Panc1 (cell line): ENCODE measurements at regions not wholly inside any gene's neighbourhood (a gene's known extent, or its start where the extent isn't known, plus 50 kb on each side); places are given as distances from the start of the nearest gene placed in this dataset.
"Not testable (repeated sequence)": the region's sequence is repeated elsewhere in the genome, so short reads cannot be mapped to it uniquely, and the experiment has no call there.

Experiments
- CTCF ChIP-seq: fragments of 450-650 bp; IDR thresholded peaks from 2 replicates; pipeline ENCODE4 v1.5.1; 2017; ENCODE audit warnings: mild to moderate bottlenecking
- POLR2AphosphoS5 ChIP-seq: IDR thresholded peaks from 2 replicates; pipeline ENCODE4 v1.6.1; 2012; ENCODE audit warnings: mild to moderate bottlenecking, low read depth, low read length, moderate library complexity
- REST ChIP-seq, 2 experiments: IDR thresholded peaks; 2 replicates each; pipeline ENCODE4 v1.6.1; 2011 to 2012; ENCODE audit warnings: low read depth in 2 of 2, control low read depth in 1 of 2, low read length in 1 of 2, mild to moderate bottlenecking in 1 of 2, moderate library complexity in 1 of 2; ENCODE audit not compliant: insufficient read depth in 1 of 2
- SIN3A ChIP-seq: IDR thresholded peaks from 2 replicates; pipeline ENCODE4 v1.6.1; 2012; ENCODE audit warnings: low read depth, mild to moderate bottlenecking, low read length, moderate library complexity, borderline replicate concordance; ENCODE audit not compliant: insufficient read depth
- TCF7L2 ChIP-seq: IDR thresholded peaks from 2 replicates; pipeline ENCODE4 v1.6.1; 2011; ENCODE audit warnings: mild to moderate bottlenecking, low read depth, low read length, inconsistent platforms

- not testable (repeated sequence) for TF ChIP-seq CTCF; REST (IDR thresholded peaks at IDR 0.05; ENCODE audit: insufficient read depth in 1 of 2, low read depth in 2 of 2, low read length in 1 of 2); POLR2AphosphoS5; SIN3A; TCF7L2
Measured at GRCh38 chr10:22121181-22121580, 96.6 kb downstream of the EBLN1 start.
